WERI-Rb-1 (cell line): ENCODE measurements at regions not wholly inside any gene's neighbourhood (a gene's known extent, or its start where the extent isn't known, plus 50 kb on each side); places are given as distances from the start of the nearest gene placed in this dataset.

Source experiments
- DNase-seq: peaks from one replicate; pipeline ENCODE4 v3.0.0-alpha.2; 2020
- H3K27ac ChIP-seq: fragments of 250-450 bp; sonication (Bioruptor Pico); 2 replicates; pipeline ENCODE4 v1.5.1; 2020; ENCODE audit warnings: mild to moderate bottlenecking, moderate library complexity
- H3K27me3 ChIP-seq: fragments of 250-450 bp; sonication (Bioruptor Pico); 2 replicates; pipeline ENCODE4 v1.5.1; 2021; ENCODE audit warnings: mild to moderate bottlenecking, low read depth, moderate library complexity; ENCODE audit not compliant: insufficient read depth, severe bottlenecking
- H3K36me3 ChIP-seq: fragments of 250-450 bp; sonication (Bioruptor Pico); 2 replicates; pipeline ENCODE4 v1.5.1; 2020; ENCODE audit warnings: mild to moderate bottlenecking, moderate library complexity
- H3K4me3 ChIP-seq: 2 replicates; pipeline ENCODE4 v1.5.1; 2011; ENCODE audit warnings: low read depth, mild to moderate bottlenecking, control low read depth, low read length
- H3K9me3 ChIP-seq: fragments of 250-450 bp; sonication (Bioruptor Pico); 2 replicates; pipeline ENCODE4 v1.5.1; 2021; ENCODE audit warnings: mild to moderate bottlenecking, moderate library complexity; ENCODE audit not compliant: severe bottlenecking
- TF ChIP-seq, protein P1 (sequence below): IDR thresholded peaks from 2 replicates; pipeline ENCODE4 v1.5.1; 2011; ENCODE audit warnings: low read depth, mild to moderate bottlenecking, control low read depth, inconsistent platforms, low read length

GRCh38 chrX:38862100-38862499 lies 60.8 kb downstream of the MID1IP1 start:
- DNase-seq, result no peak
- TF ChIP-seq, protein P1, sequence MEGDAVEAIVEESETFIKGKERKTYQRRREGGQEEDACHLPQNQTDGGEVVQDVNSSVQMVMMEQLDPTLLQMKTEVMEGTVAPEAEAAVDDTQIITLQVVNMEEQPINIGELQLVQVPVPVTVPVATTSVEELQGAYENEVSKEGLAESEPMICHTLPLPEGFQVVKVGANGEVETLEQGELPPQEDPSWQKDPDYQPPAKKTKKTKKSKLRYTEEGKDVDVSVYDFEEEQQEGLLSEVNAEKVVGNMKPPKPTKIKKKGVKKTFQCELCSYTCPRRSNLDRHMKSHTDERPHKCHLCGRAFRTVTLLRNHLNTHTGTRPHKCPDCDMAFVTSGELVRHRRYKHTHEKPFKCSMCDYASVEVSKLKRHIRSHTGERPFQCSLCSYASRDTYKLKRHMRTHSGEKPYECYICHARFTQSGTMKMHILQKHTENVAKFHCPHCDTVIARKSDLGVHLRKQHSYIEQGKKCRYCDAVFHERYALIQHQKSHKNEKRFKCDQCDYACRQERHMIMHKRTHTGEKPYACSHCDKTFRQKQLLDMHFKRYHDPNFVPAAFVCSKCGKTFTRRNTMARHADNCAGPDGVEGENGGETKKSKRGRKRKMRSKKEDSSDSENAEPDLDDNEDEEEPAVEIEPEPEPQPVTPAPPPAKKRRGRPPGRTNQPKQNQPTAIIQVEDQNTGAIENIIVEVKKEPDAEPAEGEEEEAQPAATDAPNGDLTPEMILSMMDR, result no peak
- H3K4me3 ChIP-seq, result no peak overlapping the region
- H3K27ac ChIP-seq, result no peak overlapping the region
- peaks cover 3% of the 10 kb centered on the region for H3K27me3 ChIP-seq
- no peaks in the 10 kb centered on the region for H3K36me3 ChIP-seq
- H3K9me3 ChIP-seq, result no peaks in the 10 kb centered on the region

- Histone ChIP-seq H3K4me3 (no peak overlapping the region), H3K27me3 (peaks cover 3% of the 10 kb centered on the region), H3K9me3 (no peaks in the 10 kb centered on the region), H3K27ac (no peak overlapping the region), H3K36me3 (no peaks in the 10 kb centered on the region)
- TF ChIP-seq, protein P1, result no peak
- DNase-seq, result no peak
Measured at GRCh38 chrX:38864165-38864564, 62.9 kb downstream of the MID1IP1 start.

DNA sequence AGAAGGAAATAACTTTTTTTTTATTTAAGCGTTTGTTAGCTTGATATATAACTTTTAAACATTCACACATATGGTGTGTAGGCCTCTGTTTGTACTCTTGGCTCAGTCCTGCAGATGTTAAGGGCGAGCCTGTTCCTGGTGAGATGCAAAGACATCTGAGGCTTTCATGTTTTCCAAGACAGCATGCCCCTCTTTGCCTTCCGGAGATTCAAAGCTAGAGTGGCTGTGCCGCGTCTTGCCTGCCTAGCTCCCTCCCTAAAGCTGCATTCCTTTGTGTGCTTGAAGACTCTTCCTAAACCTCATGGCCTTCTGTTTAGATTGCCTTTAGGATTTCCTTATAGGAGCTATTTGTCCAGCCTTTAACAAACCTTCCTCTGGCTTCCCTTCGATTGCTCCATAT lies 67.1 kb downstream of the MID1IP1 start:
- Histone ChIP-seq H3K9me3 (no peaks in the 10 kb centered on the region), H3K27ac (no peak overlapping the region), H3K4me3 (no peak overlapping the region), H3K27me3 (peaks cover 6% of the 10 kb centered on the region), H3K36me3 (no peaks in the 10 kb centered on the region)
- TF ChIP-seq, protein P1, result no peak
- no peak for DNase-seq

GRCh38 chrX:38868941-38869401 lies 67.7 kb downstream of the MID1IP1 start:
- no peak overlapping the region for H3K27ac ChIP-seq
- DNase-seq, result no peak

GRCh38 chrX:38870361-38870895 lies 69.2 kb downstream of the MID1IP1 start:
- Histone ChIP-seq H3K4me3 (no peak overlapping the region), H3K36me3 (no peaks in the 10 kb centered on the region), H3K27ac (no peak overlapping the region), H3K27me3 (peaks cover 4% of the 10 kb centered on the region), H3K9me3 (no peaks in the 10 kb centered on the region)
- TF ChIP-seq, protein P1, result no peak
- no peak for DNase-seq

More at GRCh38 chrX:38868941-38869401, 67.7 kb downstream of the MID1IP1 start:
- TF ChIP-seq, protein P1, result no peak
- Histone ChIP-seq H3K27me3 (peaks cover 4% of the 10 kb centered on the region), H3K9me3 (no peaks in the 10 kb centered on the region), H3K36me3 (no peaks in the 10 kb centered on the region), H3K4me3 (no peak overlapping the region)
